ENCODE measurements at regions not wholly inside any gene's neighbourhood (a gene's known extent, or its start where the extent isn't known, plus 50 kb on each side); places are given as distances from the start of the nearest gene placed in this dataset.
"Not testable (repeated sequence)": the region's sequence is repeated elsewhere in the genome, so short reads cannot be mapped to it uniquely, and the experiment has no call there.

DNA sequence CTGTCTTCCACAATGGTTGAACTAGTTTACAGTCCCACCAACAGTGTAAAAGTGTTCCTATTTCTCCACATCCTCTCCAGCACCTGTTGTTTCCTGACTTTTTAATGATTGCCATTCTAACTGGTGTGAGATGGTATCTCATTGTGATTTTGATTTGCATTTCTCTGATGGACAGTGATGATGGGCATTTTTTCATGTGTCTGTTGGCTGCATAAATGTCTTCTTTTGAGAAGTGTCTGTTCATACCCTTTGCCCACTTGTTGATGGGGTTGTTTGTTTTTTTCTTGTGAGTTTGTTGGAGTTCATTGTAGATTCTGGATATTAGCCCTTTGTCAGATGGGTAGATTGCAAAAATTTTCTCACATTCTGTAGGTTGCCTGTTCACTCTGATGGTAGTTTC is 153.1 kb downstream of the ALX1 start:
- DNase-seq, result not testable (repeated sequence)

DNA sequence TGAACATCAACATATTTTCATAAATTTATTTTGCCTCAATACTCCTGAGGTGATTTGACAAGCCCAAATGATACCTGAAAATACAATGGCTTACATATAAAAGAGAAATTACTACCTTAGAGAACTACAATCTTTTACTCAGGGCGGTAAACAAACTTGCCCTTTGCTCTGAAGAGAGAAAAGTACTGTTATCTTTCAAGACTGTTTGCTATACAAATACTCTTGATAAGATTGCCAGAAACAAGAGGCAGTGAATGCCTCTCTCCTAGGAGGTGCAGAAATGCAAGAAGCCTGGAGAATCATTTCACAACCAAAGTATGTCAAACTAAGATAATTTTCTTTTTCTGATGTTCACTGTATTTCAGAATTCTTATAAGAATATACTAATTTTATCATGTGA is 160.3 kb downstream of the ALX1 start:
- DNase-seq, result no peak

- no peak for DNase-seq
Measured at GRCh38 chr12:85441025-85441424, 161.0 kb downstream of the ALX1 start.

- no peak for DNase-seq
Measured at GRCh38 chr12:85441741-85442140, 161.7 kb downstream of the ALX1 start.

DNA sequence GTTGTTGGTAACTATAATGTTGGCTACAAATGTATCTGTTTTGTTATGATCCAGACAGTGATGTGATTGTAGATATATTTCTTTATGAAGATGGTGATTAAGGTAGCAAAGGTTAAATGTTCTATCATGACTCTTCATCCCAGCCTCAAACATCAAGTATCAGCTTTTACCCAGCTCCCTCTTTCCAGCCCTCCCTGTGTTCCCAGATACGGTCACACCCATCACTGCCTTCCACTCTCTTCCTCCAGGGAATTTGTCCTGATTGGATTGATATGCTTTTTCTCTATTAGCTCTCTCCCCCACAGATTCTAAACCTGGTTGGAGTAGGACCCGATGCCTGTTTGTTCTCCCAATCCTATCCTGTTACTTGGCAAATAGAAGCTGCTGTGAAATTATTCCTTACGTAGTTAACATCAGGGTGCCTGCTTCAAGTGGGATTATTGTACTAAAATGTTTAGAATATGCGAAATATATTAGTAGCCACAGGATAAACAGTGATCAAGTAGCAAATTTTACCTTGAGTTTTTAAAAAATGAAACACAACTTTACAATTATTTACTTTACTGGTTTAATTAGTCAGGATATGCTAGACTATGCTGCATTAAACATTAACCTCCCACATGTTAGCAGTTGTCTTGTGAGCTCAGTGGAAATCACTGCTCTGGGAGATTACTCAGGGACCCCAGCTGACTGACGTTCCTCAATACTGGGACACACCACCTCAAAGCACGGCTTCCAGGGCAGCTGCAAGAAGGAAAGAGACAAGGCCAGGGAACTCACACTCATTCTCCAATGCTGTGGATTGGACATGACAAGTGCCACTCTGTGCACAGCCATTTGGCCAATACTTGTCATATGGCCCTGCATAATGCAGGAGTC is 165.3 kb downstream of the ALX1 start:
- no peak for DNase-seq

DNA sequence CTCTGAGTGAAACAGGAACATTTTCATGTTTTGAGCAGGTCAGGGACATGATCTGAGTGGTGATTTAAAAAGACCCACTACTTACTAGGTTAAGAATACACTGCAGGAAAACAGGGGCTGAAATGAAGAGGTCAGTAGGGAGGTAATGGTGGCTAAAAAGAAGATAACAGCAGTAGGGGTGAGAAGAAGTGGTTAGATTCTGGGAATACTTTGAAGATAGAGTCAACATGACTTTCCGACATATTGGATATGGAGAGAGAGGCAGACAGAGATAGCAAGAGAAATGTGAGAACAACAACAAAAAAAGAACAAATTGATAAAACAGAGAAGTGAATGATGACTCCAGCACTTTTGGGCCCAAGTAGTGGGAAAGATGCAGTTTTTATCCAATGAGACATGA is 168.0 kb downstream of the ALX1 start:
- no peak for DNase-seq

DNA sequence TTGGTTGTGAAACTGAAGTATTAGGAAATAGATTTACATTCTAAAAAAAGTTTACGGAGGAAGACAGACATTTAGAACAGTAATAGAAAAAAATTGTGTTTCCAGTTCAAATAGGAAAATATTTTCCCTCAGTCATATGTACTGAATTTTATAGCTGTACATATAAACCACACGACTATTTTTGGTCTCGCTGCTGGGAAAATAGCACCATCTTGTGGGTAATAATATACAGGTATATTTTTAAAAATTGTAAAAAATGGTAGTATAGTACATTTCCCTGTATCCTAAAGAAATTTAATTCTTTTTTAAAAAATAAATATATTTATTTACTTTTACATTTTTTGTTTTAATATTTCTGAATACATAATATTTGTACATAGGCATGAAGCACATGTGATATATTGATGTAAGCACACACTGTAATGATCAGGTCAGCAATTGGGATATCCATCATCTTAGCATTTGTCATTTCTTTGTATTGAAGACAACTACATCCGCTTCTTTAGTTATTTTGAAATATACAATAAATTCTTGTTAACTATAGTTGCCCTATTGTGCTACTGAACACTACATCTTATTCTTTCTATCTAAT is 168.6 kb downstream of the ALX1 start:
- peak; percentile 13 for DNase-seq

GRCh38 chr12:85457016-85457415 is 177.0 kb downstream of the ALX1 start:
- DNase-seq, result no peak

- no peak for DNase-seq
Measured at GRCh38 chr12:85461127-85461526, 181.1 kb downstream of the ALX1 start.

GRCh38 chr12:85462888-85463287 is 182.9 kb downstream of the ALX1 start:
- no peak for DNase-seq

DNA sequence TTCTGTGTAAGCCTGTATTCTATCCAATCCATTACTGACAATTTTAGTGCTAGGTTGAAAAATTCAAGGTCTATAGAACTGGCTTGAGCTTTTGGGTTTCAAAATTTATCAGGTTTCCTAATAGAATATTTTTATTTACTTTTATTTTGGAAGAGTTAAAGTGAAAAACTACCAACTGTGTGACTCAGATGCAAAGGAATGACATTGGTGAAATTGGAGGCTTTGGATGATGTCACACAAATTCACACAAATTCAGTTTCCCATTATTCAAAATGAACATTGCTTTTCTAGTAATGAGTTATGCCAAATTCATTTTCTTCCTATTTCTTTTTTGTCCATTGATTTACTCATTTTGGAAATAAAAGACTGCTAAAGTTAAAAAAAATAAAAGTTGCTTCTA is 186.9 kb downstream of the ALX1 start:
- no peak for DNase-seq

DNA sequence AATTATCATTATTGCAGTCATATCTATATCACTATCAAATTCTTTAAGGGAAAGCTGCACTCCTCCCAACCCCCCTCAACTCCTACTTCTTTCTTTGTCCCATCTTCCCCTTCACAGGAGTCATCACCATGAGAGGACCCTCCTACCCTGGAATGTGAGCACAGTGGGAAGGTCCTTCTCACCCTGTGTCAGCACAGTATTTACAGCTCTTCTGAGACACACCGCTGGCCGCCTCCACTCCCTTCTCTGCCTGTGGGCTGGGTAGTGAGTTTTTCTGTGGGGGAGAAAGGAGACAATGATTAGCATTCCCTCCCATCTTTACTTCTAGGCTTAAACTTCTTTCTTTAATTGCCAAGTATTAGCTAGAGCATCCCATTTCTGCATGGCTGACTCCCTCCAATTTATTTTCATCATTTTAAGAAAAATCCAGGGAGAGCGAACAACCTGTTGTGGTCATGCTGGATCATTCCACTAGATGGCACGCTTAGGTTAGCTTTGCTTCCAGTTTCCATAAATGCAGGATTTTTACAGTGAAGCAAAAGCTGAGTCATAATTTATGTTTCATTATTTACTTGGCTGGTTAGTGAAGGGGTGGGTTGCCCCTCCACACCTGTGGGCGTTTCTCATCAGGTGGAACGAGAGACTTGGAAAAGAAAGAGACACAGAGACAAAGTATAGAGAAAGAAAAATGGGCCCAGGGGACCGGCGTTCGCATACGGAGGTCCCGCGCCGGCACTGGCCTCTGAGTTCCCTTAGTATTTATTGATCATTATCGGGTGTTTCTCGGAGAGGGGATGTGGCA is 188.5 kb downstream of the ALX1 start:
- DNase-seq, result no peak

GRCh38 chr12:85469158-85470086 is 189.4 kb downstream of the ALX1 start:
- DNase-seq, result not testable (repeated sequence)

DNA sequence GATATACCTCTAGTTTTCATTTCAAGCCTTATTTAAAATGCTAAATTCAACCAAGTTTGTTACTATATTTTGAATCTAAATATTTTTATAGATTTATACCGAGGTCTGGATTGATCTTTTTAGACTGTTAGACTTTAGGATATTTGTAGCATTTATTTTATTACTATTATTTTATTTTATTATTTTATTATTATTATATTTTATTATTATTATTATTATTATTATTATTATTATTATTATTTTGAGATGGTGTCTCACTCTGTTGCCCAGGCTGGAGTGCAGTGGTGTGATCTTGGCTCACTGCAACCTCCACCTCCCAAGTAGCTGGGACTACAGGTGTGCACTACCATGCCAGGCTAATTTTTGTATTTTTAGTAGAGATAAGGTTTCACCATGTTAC is 195.3 kb downstream of the ALX1 start:
- DNase-seq, result not testable (repeated sequence)

- no peak for DNase-seq
Measured at GRCh38 chr12:85476756-85477155, 196.7 kb downstream of the ALX1 start.

DNA sequence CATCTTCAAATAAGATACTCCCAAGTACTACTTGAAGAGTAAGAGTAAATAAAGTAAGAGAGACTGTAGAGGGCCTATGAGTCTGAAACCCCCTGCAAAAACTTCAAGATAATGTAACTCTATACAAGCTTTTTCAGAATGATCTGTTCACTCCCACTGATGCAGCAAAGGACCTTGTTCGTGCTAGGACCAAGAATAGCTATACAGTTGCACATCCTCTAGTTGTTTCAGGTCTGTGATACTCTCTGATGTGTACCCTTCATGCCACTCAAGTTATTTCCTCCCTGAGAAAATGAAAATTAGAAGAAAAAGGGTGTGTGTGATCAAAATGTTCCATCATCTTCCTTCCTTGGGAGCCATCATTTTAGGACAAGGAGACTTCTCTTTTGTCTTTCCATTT is 204.4 kb downstream of the ALX1 start:
- no peak for DNase-seq

DNA sequence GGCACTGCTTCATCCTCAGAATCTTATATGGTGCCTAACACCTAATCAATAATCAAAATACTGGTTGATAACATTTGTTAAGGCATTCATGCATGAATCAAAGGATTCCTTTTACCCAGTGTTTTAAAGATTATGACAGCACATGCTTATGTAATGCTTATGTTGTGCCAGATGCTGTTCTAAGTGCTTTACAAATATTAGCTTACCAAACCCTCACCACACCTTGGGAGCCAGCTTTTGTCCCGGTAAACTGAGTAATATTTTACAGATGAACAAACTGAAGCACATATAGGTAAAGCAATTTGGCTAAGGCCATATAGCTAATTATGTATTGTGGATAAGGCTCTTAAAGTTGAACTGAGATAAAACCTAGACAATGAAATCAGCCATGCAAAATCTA is 209.2 kb downstream of the ALX1 start:
- no peak for DNase-seq

- no peak for DNase-seq
Measured at GRCh38 chr12:85504164-85504563, 224.1 kb downstream of the ALX1 start.

DNA sequence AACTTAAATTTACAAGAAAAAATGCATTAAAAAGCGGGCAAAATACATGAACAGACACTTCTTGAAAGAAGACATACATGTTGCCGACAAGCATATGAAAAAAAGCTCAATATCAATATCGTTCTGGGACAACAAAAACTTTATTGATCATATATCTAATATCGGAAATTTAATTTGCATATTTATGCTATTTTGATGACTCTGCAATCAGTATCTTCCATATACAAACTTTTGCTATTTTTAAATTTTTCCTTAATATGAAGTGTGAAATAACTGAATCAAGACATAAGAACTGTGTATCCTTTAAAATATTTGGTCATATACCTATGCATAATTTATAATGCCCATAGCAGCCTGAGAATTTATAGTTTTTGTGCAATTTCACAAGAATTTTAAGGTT is 224.6 kb downstream of the ALX1 start:
- DNase-seq, result no peak

DNA sequence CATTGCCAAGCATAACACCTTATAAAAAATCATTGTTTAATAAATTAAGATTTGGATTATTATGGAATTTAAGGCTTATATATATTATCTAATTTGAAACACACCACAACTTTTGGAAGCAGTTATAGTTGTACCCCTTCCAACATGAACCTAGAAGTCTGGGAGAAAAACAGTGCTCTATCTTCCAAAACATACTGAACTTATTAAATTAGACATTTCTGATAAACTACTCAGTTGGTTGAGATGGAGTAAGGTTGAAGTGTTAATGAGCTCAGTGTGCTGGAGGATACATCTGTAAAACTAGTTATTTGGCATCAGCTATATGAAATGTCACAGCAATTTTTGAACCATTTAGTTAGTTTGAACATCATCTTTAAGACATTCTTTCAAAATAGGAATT is 227.4 kb downstream of the ALX1 start:
- DNase-seq, result no peak

- no peak for DNase-seq
Measured at GRCh38 chr12:85509081-85509856, 229.2 kb downstream of the ALX1 start.

DNA sequence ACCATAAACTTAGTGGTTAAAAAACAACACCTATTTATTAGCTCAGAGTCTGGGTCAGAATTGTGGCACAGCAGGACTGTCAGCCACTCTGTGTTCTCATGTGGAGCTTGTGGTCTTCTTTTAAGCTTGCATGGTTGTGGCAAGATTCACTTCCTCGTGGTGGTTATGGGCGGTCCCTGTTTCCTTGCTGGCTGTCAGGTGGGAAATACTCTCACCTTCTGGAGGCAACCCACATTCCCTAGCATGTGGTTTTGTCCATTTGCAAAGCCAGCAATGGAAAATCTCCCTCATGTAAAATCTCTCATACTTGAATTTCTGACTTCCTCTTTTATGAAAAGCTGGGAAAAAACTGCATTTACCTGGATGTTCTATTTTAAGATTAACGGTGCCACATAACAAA is 229.8 kb downstream of the ALX1 start:
- no peak for DNase-seq

Data from NCI-H1048 (cell line).